ENCODE measurements at regions not wholly inside any gene's neighbourhood (a gene's known extent, or its start where the extent isn't known, plus 50 kb on each side); places are given as distances from the start of the nearest gene placed in this dataset.
"Not testable (repeated sequence)": the region's sequence is repeated elsewhere in the genome, so short reads cannot be mapped to it uniquely, and the experiment has no call there.

DNA sequence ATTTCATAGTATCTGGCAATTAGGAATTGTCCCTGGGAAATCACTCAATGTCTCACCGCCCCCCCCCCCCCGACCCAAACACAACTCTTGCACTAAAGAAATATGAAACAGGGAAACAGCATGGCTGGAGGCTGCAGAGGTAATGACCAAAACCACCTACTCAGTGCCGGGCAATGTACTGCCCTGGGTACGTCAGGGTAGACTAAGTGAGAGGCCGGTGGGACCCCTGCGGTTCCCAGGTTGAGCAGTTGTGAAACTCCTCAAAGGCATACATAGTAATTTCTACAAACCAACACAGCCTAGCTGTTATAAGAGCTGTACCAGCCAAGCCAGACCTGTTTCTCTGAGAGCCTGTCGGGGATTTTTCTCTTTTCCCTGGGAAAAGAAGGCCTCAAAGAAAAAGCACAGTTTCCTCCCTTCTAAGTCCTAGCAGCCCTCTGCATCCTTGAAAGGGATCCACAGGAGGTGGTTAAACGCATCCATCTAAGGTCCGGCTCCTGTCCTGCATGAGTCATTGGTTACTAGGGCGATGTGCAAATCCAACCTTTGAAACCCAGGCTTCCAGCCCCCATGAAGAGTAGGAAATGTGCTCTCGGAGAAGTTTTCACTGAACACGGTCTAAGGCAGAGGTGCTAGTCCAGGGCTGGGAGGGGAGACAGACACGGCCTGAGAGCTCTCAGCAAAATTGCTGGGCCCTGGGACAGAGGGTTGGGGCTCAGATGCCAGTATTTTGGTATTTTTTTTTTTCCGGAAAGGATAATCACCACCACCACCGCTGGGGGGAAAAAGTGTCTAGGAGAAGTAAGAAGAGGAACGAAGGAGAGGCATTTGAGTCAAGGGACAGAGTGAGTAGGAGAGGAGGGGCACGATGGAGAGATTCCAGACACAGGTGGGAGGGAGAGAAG is 172.8 kb downstream of the ATP6V0E2 start:
- H3K79me2 ChIP-seq (ENCODE audit: control insufficient read depth, insufficient read depth, low read length); H3K27me3 ChIP-seq (replicated peaks in 1 of 2; ENCODE audit: control insufficient read depth in 2 of 2, insufficient read depth in 2 of 2, low read length in 1 of 2); POLR2A ChIA-PET; H3K9me3 ChIP-seq (replicated peaks; ENCODE audit: control insufficient read depth, insufficient read depth, low read length); FAIRE-seq; RAD21 ChIA-PET (ENCODE audit: unreplicated experiment); H3K36me3 ChIP-seq (ENCODE audit: control insufficient read depth in 2 of 2, insufficient read depth in 2 of 2, low read length in 1 of 2); intact Hi-C loops (cut with micrococcal nuclease; ENCODE audit: unreplicated experiment); H3K4me3 ChIP-seq; H2AFZ ChIP-seq (ENCODE audit: control insufficient read depth, low read depth, low read length); SMC1A ChIA-PET (ENCODE audit: uncharacterized antibody, unreplicated experiment); CTCF ChIA-PET; DNase-seq (ENCODE audit: low read depth, low spot score); H4K20me1 ChIP-seq (ENCODE audit: control insufficient read depth, insufficient read depth); H3K27ac ChIP-seq (ENCODE audit: control insufficient read depth, insufficient read depth); H3K9ac ChIP-seq (ENCODE audit: control insufficient read depth, insufficient read depth, low read length); H3K4me1 ChIP-seq (ENCODE audit: control insufficient read depth, insufficient read depth, low read length); BruUV-seq (replicated peaks); H3K4me2 ChIP-seq (ENCODE audit: control insufficient read depth, insufficient read depth); in situ Hi-C loops (cut with MboI): not testable (repeated sequence)
- 8% methylated on average over 9 of the region's 17 CpGs for WGBS (ENCODE audit: insufficient coverage, insufficient replicate concordance, low lambda C conversion rate, missing lambda C conversion rate)
- peak; percentile 52 for ATAC-seq

- POLR2A ChIA-PET; ATAC-seq; CTCF ChIA-PET; in situ Hi-C loops (cut with MboI); H3K79me2 ChIP-seq (ENCODE audit: control insufficient read depth, insufficient read depth, low read length); RAD21 ChIA-PET (ENCODE audit: unreplicated experiment); H3K4me1 ChIP-seq (ENCODE audit: control insufficient read depth, insufficient read depth, low read length); H3K9me3 ChIP-seq (replicated peaks; ENCODE audit: control insufficient read depth, insufficient read depth, low read length); H4K20me1 ChIP-seq (ENCODE audit: control insufficient read depth, insufficient read depth); SMC1A ChIA-PET (ENCODE audit: uncharacterized antibody, unreplicated experiment); H3K4me2 ChIP-seq (ENCODE audit: control insufficient read depth, insufficient read depth); intact Hi-C loops (cut with micrococcal nuclease; ENCODE audit: unreplicated experiment); BruUV-seq (replicated peaks); DNase-seq (ENCODE audit: low read depth, low spot score); H3K4me3 ChIP-seq; H3K27ac ChIP-seq (ENCODE audit: control insufficient read depth, insufficient read depth); FAIRE-seq; H3K9ac ChIP-seq (ENCODE audit: control insufficient read depth, insufficient read depth, low read length); H3K27me3 ChIP-seq (replicated peaks in 1 of 2; ENCODE audit: control insufficient read depth in 2 of 2, insufficient read depth in 2 of 2, low read length in 1 of 2); H2AFZ ChIP-seq (ENCODE audit: control insufficient read depth, low read depth, low read length); H3K36me3 ChIP-seq (ENCODE audit: control insufficient read depth in 2 of 2, insufficient read depth in 2 of 2, low read length in 1 of 2): not testable (repeated sequence)
- WGBS (ENCODE audit: insufficient coverage, insufficient replicate concordance, low lambda C conversion rate, missing lambda C conversion rate) = 7% methylated on average over 44 of the region's 57 CpGs
Measured at GRCh38 chr7:150047329-150047728, 173.6 kb downstream of the ATP6V0E2 start.

- DNase-seq (ENCODE audit: low read depth, low spot score); FAIRE-seq; H3K9me3 ChIP-seq (replicated peaks; ENCODE audit: control insufficient read depth, insufficient read depth, low read length); H3K4me1 ChIP-seq (ENCODE audit: control insufficient read depth, insufficient read depth, low read length); ATAC-seq; H3K4me3 ChIP-seq; H3K79me2 ChIP-seq (ENCODE audit: control insufficient read depth, insufficient read depth, low read length); H3K27ac ChIP-seq (ENCODE audit: control insufficient read depth, insufficient read depth); POLR2A ChIA-PET; intact Hi-C loops (cut with micrococcal nuclease; ENCODE audit: unreplicated experiment); RAD21 ChIA-PET (ENCODE audit: unreplicated experiment); H2AFZ ChIP-seq (ENCODE audit: control insufficient read depth, low read depth, low read length); in situ Hi-C loops (cut with MboI); H3K9ac ChIP-seq (ENCODE audit: control insufficient read depth, insufficient read depth, low read length); H3K4me2 ChIP-seq (ENCODE audit: control insufficient read depth, insufficient read depth); SMC1A ChIA-PET (ENCODE audit: uncharacterized antibody, unreplicated experiment); H4K20me1 ChIP-seq (ENCODE audit: control insufficient read depth, insufficient read depth); CTCF ChIA-PET; BruUV-seq (replicated peaks); H3K36me3 ChIP-seq (ENCODE audit: control insufficient read depth in 2 of 2, insufficient read depth in 2 of 2, low read length in 1 of 2); H3K27me3 ChIP-seq (replicated peaks in 1 of 2; ENCODE audit: control insufficient read depth in 2 of 2, insufficient read depth in 2 of 2, low read length in 1 of 2): not testable (repeated sequence)
- WGBS (ENCODE audit: insufficient coverage, insufficient replicate concordance, low lambda C conversion rate, missing lambda C conversion rate) = 9% methylated on average over 19 of the region's 31 CpGs
Measured at GRCh38 chr7:150047772-150048171, 174.0 kb downstream of the ATP6V0E2 start.

- WGBS (ENCODE audit: insufficient coverage, insufficient replicate concordance, low lambda C conversion rate, missing lambda C conversion rate) = 13% methylated on average over 30 of the region's 79 CpGs
- RAD21 ChIA-PET (ENCODE audit: unreplicated experiment); FAIRE-seq: not testable (repeated sequence)
Measured at GRCh38 chr7:150048244-150049011, 174.7 kb downstream of the ATP6V0E2 start.

More at GRCh38 chr7:150048244-150049011, 174.7 kb downstream of the ATP6V0E2 start:
- SMC1A ChIA-PET (ENCODE audit: uncharacterized antibody, unreplicated experiment); H3K27ac ChIP-seq (ENCODE audit: control insufficient read depth, insufficient read depth); DNase-seq (ENCODE audit: low read depth, low spot score); H3K9me3 ChIP-seq (replicated peaks; ENCODE audit: control insufficient read depth, insufficient read depth, low read length); intact Hi-C loops (cut with micrococcal nuclease; ENCODE audit: unreplicated experiment); CTCF ChIA-PET; POLR2A ChIA-PET; H3K4me2 ChIP-seq (ENCODE audit: control insufficient read depth, insufficient read depth); H3K36me3 ChIP-seq (ENCODE audit: control insufficient read depth in 2 of 2, insufficient read depth in 2 of 2, low read length in 1 of 2); H3K79me2 ChIP-seq (ENCODE audit: control insufficient read depth, insufficient read depth, low read length); BruUV-seq (replicated peaks); H3K4me1 ChIP-seq (ENCODE audit: control insufficient read depth, insufficient read depth, low read length); H3K9ac ChIP-seq (ENCODE audit: control insufficient read depth, insufficient read depth, low read length); H3K4me3 ChIP-seq; H3K27me3 ChIP-seq (replicated peaks in 1 of 2; ENCODE audit: control insufficient read depth in 2 of 2, insufficient read depth in 2 of 2, low read length in 1 of 2); H4K20me1 ChIP-seq (ENCODE audit: control insufficient read depth, insufficient read depth); ATAC-seq; H2AFZ ChIP-seq (ENCODE audit: control insufficient read depth, low read depth, low read length); in situ Hi-C loops (cut with MboI): not testable (repeated sequence)
